HepG2 (cell line): ENCODE measurements at regions not wholly inside any gene's neighbourhood (a gene's known extent, or its start where the extent isn't known, plus 50 kb on each side); places are given as distances from the start of the nearest gene placed in this dataset.

Experiments used
- ATAC-seq: fragments of 200-7000 bp; cut with Tn5 transposase; 3 replicates; pipeline ENCODE4 v1.9.1; 2020; ENCODE audit warnings: mild to moderate bottlenecking, moderate library complexity
- BruUV-seq: library from RNA; stranded (reverse); fragments of 400-500 nt; replicated peaks from 2 replicates; lab custom pipeline; 2021; lab: Mats Ljungman, UMichigan
- CTCF ChIA-PET: fragments of 300-600 bp; formaldehyde crosslinking; extraction: SDS; loops from one replicate; lab custom pipeline; 2021; ENCODE audit warnings: low total read pairs, inconsistent platforms, low intra/inter-chr PET ratio; lab: Yijun Ruan, JAX
- POLR2A ChIA-PET: fragments of 350-600 bp; sonication (Branson Sonifier 250); formaldehyde crosslinking; loops from one replicate; lab custom pipeline; 2020; ENCODE audit warnings: antibody characterized with exemption, inconsistent platforms; lab: Yijun Ruan, JAX
- DNase-seq: peaks from one replicate; pipeline ENCODE4 v3.0.0-alpha.2; 2015; ENCODE audit warnings: low spot score
- FAIRE-seq: peaks from 3 replicates; lab custom pipeline; 2011; peaks lifted over from hg19 to GRCh38; lab: Jason Lieb, UNC
- H2AFZ ChIP-seq: one replicate; pipeline ENCODE4 v1.6.1; 2011; ENCODE audit warnings: low read length, inconsistent platforms
- H3K27ac ChIP-seq: fragments of 300-600 bp; 3 replicates; pipeline ENCODE4 v1.8.0; 2011; ENCODE audit warnings: mixed run types, mild to moderate bottlenecking, mixed read lengths, low read length, inconsistent platforms; ENCODE audit not compliant: insufficient read depth; ENCODE audit errors: extremely low read length
- H3K27me3 ChIP-seq, 2 experiments: fragments of 200-600 bp in 1 of 2; 2 replicates in 1 of 2; 3 replicates in 1 of 2; pipeline versions ENCODE4 v1.6.0 to v1.8.0; 2011; ENCODE audit warnings: low read length in 2 of 2, mild to moderate bottlenecking in 2 of 2, moderate library complexity in 2 of 2, inconsistent platforms in 1 of 2; ENCODE audit not compliant: insufficient read depth in 2 of 2, control insufficient read depth in 1 of 2
- H3K36me3 ChIP-seq, 2 experiments: fragments of 200-600 bp in 1 of 2; replicated peaks in 1 of 2; 2 replicates in 1 of 2; 3 replicates in 1 of 2; pipeline versions ENCODE4 v1.5.1 to v1.8.0; 2011; ENCODE audit warnings: low read length in 2 of 2, inconsistent platforms in 1 of 2; ENCODE audit not compliant: insufficient read depth in 2 of 2, control insufficient read depth in 1 of 2
- H3K4me1 ChIP-seq: 2 replicates; pipeline ENCODE4 v1.5.1; 2012; ENCODE audit warnings: low read length, inconsistent platforms; ENCODE audit not compliant: insufficient read depth
- H3K4me2 ChIP-seq: 2 replicates; pipeline ENCODE4 v1.6.0; 2011; ENCODE audit warnings: low read depth, low read length, inconsistent platforms
- H3K4me3 ChIP-seq, 3 experiments: fragments of 200-600 bp in 1 of 3; sonication (generic), shearing (Covaris generic) in 1 of 3; replicated peaks in 1 of 3; 2 replicates each; pipeline ENCODE4 v1.5.1; 2011 to 2016; ENCODE audit warnings: low read length in 3 of 3, inconsistent platforms in 2 of 3, low read depth in 2 of 3, mild to moderate bottlenecking in 2 of 3, control low read depth in 1 of 3, mixed read lengths in 1 of 3; ENCODE audit not compliant: insufficient read depth in 1 of 3
- H3K79me2 ChIP-seq: one replicate; pipeline ENCODE4 v1.6.1; 2011; ENCODE audit warnings: low read length, inconsistent platforms; ENCODE audit not compliant: insufficient read depth
- H3K9ac ChIP-seq: 2 replicates; pipeline ENCODE4 v1.6.0; 2011; ENCODE audit warnings: mild to moderate bottlenecking, low read depth, low read length, inconsistent platforms; ENCODE audit not compliant: insufficient read depth
- H3K9me3 ChIP-seq: 2 replicates; pipeline ENCODE4 v1.5.1; 2012; ENCODE audit warnings: mild to moderate bottlenecking, low read length
- H4K20me1 ChIP-seq: 2 replicates; pipeline ENCODE4 v1.6.0; 2011; ENCODE audit warnings: inconsistent platforms, mild to moderate bottlenecking, low read length, moderate library complexity; ENCODE audit not compliant: insufficient read depth
- ASH2L ChIP-seq: fragments of 300-600, 200-600 bp; sonication (generic); IDR thresholded peaks from 2 replicates; pipeline ENCODE4 v1.7.0; 2017; ENCODE audit warnings: low read depth, mild to moderate bottlenecking, moderate library complexity, mixed read lengths, low read length; ENCODE audit not compliant: insufficient read length
- NCOA5 ChIP-seq: sonication (generic); formaldehyde crosslinking; IDR thresholded peaks from 2 replicates; pipeline ENCODE4 v1.4.0; 2020; ENCODE audit warnings: missing genetic modification reagents
- ZFP37 ChIP-seq: sonication (generic); formaldehyde crosslinking; IDR thresholded peaks from 2 replicates; pipeline ENCODE4 v1.4.0; 2020; ENCODE audit warnings: missing genetic modification reagents, borderline replicate concordance
- ZFP82 ChIP-seq: sonication (generic); formaldehyde crosslinking; IDR thresholded peaks from 2 replicates; pipeline ENCODE4 v1.5.1; 2020; ENCODE audit warnings: mild to moderate bottlenecking, missing genetic modification reagents, borderline replicate concordance
- ZNF260 ChIP-seq: sonication (generic); formaldehyde crosslinking; IDR thresholded peaks from 2 replicates; pipeline ENCODE4 v1.4.0; 2020; ENCODE audit warnings: missing genetic modification reagents, low read depth, mild to moderate bottlenecking, borderline replicate concordance
- ZNF605 ChIP-seq: sonication (generic); formaldehyde crosslinking; IDR thresholded peaks from 2 replicates; pipeline ENCODE4 v1.8.0; 2022; ENCODE audit warnings: mild to moderate bottlenecking, missing genetic modification reagents
- WGBS: methylation state at CpG from one replicate; pipeline ENCODE4 v1.1.6; 2017; ENCODE audit warnings: low lambda C conversion rate; 5-methylcytosine and 5-hydroxymethylcytosine counted together
- in situ Hi-C: cut with HindIII; loops from 2 replicates; pipeline ENCODE4 v1.10.0; 2017; ENCODE audit warnings: low pct_unique_long_range_greater_than_20kb; ENCODE audit not compliant: extremely low pct_ligation_motif_present
- intact Hi-C: fragments of 100-400 bp; cut with micrococcal nuclease; formaldehyde crosslinking; loops from one replicate; pipeline ENCODE4 v1.10.0; 2022; ENCODE audit not compliant: unreplicated experiment
- TF ChIP-seq, protein P1 (sequence below): IDR thresholded peaks from 2 replicates; pipeline ENCODE4 v1.6.1; 2018; ENCODE audit warnings: missing genetic modification reagents
- TF ChIP-seq, protein P2 (sequence below): sonication (generic); formaldehyde crosslinking; IDR thresholded peaks from 2 replicates; pipeline ENCODE4 v1.4.0; 2020; ENCODE audit warnings: missing genetic modification reagents, borderline replicate concordance

DNA sequence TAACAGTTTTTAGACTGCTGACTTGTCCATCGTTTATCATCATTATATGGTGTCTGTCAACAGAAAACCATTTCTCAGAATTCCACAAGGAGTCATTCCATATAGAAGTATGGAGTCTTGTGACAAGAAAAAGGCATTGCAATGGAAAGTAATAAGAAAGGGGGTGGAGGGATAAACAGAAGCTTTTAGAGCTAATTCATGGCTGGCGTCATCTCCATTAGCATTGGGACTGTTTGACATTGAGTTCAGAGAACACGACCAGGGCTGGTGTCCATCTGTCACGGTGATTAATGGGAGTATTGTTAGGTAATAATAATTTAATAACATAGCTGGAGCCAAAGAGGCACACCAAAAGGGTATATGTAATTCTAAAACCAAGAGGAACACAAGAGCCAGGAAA, 101.9 kb upstream of the SFRP2 start:
- CTCF ChIA-PET, result no interaction called here
- in situ Hi-C loops, result no loop called here
- H3K36me3 ChIP-seq, result no peaks in the 10 kb centered on the region
- TF ChIP-seq ASH2L (no peak), ZFP82 (CRISPR knock-in tag) (no peak), ZNF260 (CRISPR knock-in tag) (no peak), ZNF605 (CRISPR knock-in tag) (no peak), NCOA5 (CRISPR knock-in tag) (no peak), ZFP37 (CRISPR knock-in tag) (no peak)
- TF ChIP-seq, protein P1, sequence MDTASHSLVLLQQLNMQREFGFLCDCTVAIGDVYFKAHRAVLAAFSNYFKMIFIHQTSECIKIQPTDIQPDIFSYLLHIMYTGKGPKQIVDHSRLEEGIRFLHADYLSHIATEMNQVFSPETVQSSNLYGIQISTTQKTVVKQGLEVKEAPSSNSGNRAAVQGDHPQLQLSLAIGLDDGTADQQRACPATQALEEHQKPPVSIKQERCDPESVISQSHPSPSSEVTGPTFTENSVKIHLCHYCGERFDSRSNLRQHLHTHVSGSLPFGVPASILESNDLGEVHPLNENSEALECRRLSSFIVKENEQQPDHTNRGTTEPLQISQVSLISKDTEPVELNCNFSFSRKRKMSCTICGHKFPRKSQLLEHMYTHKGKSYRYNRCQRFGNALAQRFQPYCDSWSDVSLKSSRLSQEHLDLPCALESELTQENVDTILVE, result no peak
- TF ChIP-seq, protein P2, sequence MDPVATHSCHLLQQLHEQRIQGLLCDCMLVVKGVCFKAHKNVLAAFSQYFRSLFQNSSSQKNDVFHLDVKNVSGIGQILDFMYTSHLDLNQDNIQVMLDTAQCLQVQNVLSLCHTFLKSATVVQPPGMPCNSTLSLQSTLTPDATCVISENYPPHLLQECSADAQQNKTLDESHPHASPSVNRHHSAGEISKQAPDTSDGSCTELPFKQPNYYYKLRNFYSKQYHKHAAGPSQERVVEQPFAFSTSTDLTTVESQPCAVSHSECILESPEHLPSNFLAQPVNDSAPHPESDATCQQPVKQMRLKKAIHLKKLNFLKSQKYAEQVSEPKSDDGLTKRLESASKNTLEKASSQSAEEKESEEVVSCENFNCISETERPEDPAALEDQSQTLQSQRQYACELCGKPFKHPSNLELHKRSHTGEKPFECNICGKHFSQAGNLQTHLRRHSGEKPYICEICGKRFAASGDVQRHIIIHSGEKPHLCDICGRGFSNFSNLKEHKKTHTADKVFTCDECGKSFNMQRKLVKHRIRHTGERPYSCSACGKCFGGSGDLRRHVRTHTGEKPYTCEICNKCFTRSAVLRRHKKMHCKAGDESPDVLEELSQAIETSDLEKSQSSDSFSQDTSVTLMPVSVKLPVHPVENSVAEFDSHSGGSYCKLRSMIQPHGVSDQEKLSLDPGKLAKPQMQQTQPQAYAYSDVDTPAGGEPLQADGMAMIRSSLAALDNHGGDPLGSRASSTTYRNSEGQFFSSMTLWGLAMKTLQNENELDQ (CRISPR knock-in tag), result no peak
- H3K4me3 ChIP-seq, result no peak overlapping the region
- no peak for FAIRE-seq
- intact Hi-C loops, result no loop called here
- no peak for ATAC-seq
- no peak overlapping the region for H3K27ac ChIP-seq
- POLR2A ChIA-PET, result no interaction called here
- 4% methylated on average over 4 of the region's 4 CpGs for WGBS
- no peaks in the 10 kb centered on the region for H3K9me3 ChIP-seq
- H4K20me1 ChIP-seq, result no peaks in the 10 kb centered on the region
- no peaks in the 10 kb centered on the region for H3K79me2 ChIP-seq
- no TSS peak for BruUV-seq
- no peak overlapping the region for H3K9ac ChIP-seq
- H2AFZ ChIP-seq, result no peak overlapping the region
- H3K27me3 ChIP-seq, result no peaks in the 10 kb centered on the region
- no peak overlapping the region for H3K4me2 ChIP-seq
- H3K4me1 ChIP-seq, result no peaks in the 10 kb centered on the region
- no peak for DNase-seq
